ENCODE measurements at regions not wholly inside any gene's neighbourhood (a gene's known extent, or its start where the extent isn't known, plus 50 kb on each side); places are given as distances from the start of the nearest gene placed in this dataset.

DNA sequence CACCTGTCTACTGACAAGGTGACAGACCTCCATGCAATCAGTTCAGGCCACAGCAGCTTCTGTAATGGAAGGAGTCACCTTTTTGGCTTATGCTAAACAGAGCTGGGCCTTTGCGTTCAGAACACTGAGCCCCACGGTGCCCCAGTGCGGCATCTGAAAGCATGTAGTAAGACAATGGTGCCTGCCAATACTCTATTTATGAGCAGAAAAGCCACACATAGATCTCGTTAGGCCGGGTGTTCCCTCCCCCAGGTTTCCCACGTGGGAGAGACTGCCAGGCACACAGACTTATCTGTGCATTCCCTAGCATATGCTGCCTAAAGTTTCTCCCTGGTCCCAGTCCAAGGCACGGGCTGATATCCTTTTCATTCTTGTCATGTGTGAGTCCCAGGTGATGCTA is 150.9 kb downstream of the ACTR3 start:
- TF ChIP-seq, protein P1, sequence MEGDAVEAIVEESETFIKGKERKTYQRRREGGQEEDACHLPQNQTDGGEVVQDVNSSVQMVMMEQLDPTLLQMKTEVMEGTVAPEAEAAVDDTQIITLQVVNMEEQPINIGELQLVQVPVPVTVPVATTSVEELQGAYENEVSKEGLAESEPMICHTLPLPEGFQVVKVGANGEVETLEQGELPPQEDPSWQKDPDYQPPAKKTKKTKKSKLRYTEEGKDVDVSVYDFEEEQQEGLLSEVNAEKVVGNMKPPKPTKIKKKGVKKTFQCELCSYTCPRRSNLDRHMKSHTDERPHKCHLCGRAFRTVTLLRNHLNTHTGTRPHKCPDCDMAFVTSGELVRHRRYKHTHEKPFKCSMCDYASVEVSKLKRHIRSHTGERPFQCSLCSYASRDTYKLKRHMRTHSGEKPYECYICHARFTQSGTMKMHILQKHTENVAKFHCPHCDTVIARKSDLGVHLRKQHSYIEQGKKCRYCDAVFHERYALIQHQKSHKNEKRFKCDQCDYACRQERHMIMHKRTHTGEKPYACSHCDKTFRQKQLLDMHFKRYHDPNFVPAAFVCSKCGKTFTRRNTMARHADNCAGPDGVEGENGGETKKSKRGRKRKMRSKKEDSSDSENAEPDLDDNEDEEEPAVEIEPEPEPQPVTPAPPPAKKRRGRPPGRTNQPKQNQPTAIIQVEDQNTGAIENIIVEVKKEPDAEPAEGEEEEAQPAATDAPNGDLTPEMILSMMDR (IDR thresholded peaks at IDR 0.05): no peak
- H3K4me1 ChIP-seq: no peaks in the 10 kb centered on the region

DNA sequence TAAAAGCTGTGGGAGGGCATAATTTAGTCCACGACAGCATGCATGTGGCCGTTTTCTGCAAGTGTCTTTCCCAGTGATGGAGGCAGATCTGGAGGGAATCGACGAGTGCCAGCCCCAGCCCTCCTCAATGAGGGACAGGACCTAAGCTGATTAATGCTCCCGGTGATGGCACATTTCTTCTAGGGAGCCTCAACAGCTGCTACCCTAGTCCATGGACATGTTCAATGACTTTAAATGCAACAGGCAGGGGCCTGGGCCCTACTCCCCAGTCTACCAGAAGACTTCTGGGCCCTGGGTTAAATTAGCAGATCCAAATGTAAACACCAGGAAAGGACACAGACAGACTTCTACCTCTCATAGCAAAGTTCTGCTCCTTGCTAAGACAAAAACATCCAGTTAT is 155.1 kb downstream of the ACTR3 start:
- intact Hi-C loops (cut with DNase I): no loop called here
- Histone ChIP-seq H3K36me3 (no peaks in the 10 kb centered on the region), H3K4me1 (no peaks in the 10 kb centered on the region), H3K4me3 (no peak overlapping the region), H3K9me3 (no peaks in the 10 kb centered on the region), H3K27ac (no peak overlapping the region), H3K27me3 (no peaks in the 10 kb centered on the region)
- DNase-seq: no peak
- no peak for ATAC-seq
- TF ChIP-seq, protein P1 (IDR thresholded peaks at IDR 0.05): no peak

More for the DNA sequence above, 150.9 kb downstream of the ACTR3 start:
- Histone ChIP-seq H3K27ac (no peak overlapping the region), H3K9me3 (no peaks in the 10 kb centered on the region), H3K4me3 (no peak overlapping the region), H3K27me3 (no peaks in the 10 kb centered on the region), H3K36me3 (no peaks in the 10 kb centered on the region)
- intact Hi-C loops (cut with DNase I): no loop called here
- ATAC-seq (no peak), DNase-seq (no peak)

DNA sequence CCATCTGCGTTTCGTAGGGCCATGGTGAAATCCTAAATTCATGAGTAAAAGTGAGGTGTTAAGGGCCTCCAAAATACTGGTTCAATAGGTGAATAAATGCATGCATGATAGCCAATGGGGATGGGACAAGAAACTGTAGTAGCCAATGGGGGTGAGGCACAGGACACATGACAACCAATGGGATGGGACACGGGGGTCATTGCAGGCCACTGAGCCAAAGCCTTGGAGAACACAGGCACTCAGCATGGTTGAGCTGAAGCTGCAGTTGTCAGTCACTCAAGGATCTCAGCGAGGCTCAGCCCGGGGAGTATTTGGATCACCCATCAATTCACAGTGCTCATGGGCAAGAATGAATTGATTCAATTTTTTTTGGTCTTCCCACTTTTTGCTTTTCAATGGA is 156.5 kb downstream of the ACTR3 start:
- intact Hi-C loops (cut with DNase I): no loop called here
- TF ChIP-seq, protein P1 (IDR thresholded peaks at IDR 0.05): no peak
- Histone ChIP-seq H3K9me3 (no peaks in the 10 kb centered on the region), H3K4me3 (no peak overlapping the region), H3K27me3 (no peaks in the 10 kb centered on the region), H3K36me3 (no peaks in the 10 kb centered on the region), H3K4me1 (no peaks in the 10 kb centered on the region), H3K27ac (no peak overlapping the region)
- DNase-seq: no peak
- ATAC-seq: no peak

DNA sequence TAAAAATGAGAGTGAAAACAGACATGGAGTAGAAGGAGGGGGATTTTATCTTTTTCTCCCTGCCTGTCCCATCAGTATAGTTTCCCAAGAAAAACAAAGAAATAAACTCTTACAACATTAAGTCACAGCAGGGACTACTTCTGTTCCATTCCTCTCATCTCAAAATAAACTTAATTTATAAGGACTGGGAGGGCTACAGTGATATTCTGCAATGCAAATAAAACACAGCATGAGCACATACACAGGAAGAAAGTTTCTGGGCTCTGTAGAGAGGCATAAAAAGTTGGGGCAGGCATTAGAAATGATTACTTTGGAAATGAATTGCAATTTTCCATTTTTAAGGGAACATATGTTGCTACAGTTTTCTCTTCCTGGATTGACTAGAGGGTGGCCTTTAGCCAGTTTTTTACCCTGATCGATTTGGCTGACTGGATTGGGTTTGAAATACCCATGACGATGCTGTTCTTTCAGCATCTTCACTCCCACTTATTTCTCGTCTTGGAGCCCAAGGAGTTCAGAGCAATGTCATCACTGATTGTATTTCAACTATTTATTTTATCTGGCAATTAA is 157.1 kb downstream of the ACTR3 start:
- Histone ChIP-seq H3K4me3 (no peak overlapping the region), H3K27me3 (no peaks in the 10 kb centered on the region), H3K9me3 (no peaks in the 10 kb centered on the region), H3K36me3 (no peaks in the 10 kb centered on the region), H3K27ac (no peak overlapping the region), H3K4me1 (no peaks in the 10 kb centered on the region)
- DNase-seq (no peak), ATAC-seq (no peak)
- intact Hi-C loops (cut with DNase I): no loop called here
- TF ChIP-seq, protein P1 (IDR thresholded peaks at IDR 0.05): no peak

DNA sequence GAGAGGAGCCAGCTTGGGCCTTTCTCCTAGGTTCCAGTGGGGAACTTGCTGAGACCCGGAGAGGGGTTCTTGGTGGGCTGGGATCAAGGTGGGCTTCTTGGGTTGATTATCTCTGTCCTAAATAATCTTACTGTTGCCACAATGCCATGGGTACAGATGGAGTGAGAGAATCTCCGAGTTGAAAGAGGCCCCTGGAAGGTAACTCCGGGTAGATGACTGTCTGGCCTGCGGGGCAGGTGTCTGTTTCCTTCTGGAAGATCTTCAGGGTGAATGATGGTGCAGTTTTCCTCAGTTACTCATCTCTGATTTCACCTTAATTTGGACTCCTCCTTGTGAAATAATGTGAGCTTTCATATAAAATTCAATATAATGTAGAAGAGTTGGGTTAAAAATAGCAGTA is 159.4 kb downstream of the ACTR3 start:
- TF ChIP-seq, protein P1 (IDR thresholded peaks at IDR 0.05): no peak
- no peaks in the 10 kb centered on the region for H3K36me3 ChIP-seq
- no peaks in the 10 kb centered on the region for H3K9me3 ChIP-seq
- no peak overlapping the region for H3K4me3 ChIP-seq
- no peaks in the 10 kb centered on the region for H3K4me1 ChIP-seq
- H3K27me3 ChIP-seq: no peaks in the 10 kb centered on the region
- intact Hi-C loops (cut with DNase I): no loop called here
- no peak overlapping the region for H3K27ac ChIP-seq
- ATAC-seq: no peak
- no peak for DNase-seq

DNA sequence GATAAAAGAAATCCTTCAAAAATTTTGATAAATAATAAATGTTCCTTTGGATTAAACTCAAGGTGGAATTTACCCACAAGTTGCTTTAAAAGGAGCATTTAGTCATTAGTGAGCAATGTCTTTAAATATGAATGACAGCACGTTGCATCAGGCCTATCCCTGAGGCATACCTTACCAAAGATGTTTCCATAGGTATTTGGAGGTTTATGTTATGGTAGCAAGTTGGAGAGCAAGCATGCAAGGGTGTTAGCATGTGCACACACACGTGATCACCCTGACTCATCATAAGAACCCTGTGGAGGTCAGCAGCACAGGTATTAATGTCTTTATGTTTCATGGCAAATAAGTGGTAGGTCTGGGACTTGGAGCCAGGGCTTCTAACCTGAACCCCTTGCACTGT is 159.9 kb downstream of the ACTR3 start:
- TF ChIP-seq, protein P1 (IDR thresholded peaks at IDR 0.05): no peak

More for the DNA sequence above, 159.9 kb downstream of the ACTR3 start:
- no peak overlapping the region for H3K4me3 ChIP-seq
- no peaks in the 10 kb centered on the region for H3K9me3 ChIP-seq
- H3K4me1 ChIP-seq: no peaks in the 10 kb centered on the region
- DNase-seq (no peak), ATAC-seq (no peak)
- intact Hi-C loops (cut with DNase I): no loop called here
- no peaks in the 10 kb centered on the region for H3K36me3 ChIP-seq
- no peak overlapping the region for H3K27ac ChIP-seq
- H3K27me3 ChIP-seq: no peaks in the 10 kb centered on the region
